Activated naive CD8-positive, alpha-beta T cell treated with anti-CD3 and anti-CD28 coated beads, Interleukin-2, amount 50 U/mL, for 24 hours (primary cell): ENCODE measurements at regions not wholly inside any gene's neighbourhood (a gene's known extent, or its start where the extent isn't known, plus 50 kb on each side); places are given as distances from the start of the nearest gene placed in this dataset.

ENCODE experiments used
- ATAC-seq: fragments of 150-1000 bp; cut with Tn5 transposase; one replicate; pipeline ENCODE4 v1.10.0; 2021
- DNase-seq: peaks from one replicate; pipeline ENCODE4 v3.0.0; 2021
- H3K27ac Mint-ChIP-seq: one replicate; pipeline ENCODE4 v1.8.0; 2021; ENCODE audit warnings: mild to moderate bottlenecking, mixed read lengths
- H3K27me3 Mint-ChIP-seq: one replicate; pipeline ENCODE4 v1.8.0; 2021; ENCODE audit warnings: mixed read lengths
- H3K36me3 Mint-ChIP-seq: one replicate; pipeline ENCODE4 v1.8.0; 2021; ENCODE audit warnings: low read depth, mixed read lengths
- H3K4me1 Mint-ChIP-seq: one replicate; pipeline ENCODE4 v1.8.0; 2021; ENCODE audit warnings: mixed read lengths
- H3K4me3 Mint-ChIP-seq: one replicate; pipeline ENCODE4 v1.8.0; 2021; ENCODE audit warnings: mild to moderate bottlenecking, moderate library complexity, mixed read lengths
- H3K9me3 Mint-ChIP-seq: one replicate; pipeline ENCODE4 v1.8.0; 2021; ENCODE audit warnings: mixed read lengths

DNA sequence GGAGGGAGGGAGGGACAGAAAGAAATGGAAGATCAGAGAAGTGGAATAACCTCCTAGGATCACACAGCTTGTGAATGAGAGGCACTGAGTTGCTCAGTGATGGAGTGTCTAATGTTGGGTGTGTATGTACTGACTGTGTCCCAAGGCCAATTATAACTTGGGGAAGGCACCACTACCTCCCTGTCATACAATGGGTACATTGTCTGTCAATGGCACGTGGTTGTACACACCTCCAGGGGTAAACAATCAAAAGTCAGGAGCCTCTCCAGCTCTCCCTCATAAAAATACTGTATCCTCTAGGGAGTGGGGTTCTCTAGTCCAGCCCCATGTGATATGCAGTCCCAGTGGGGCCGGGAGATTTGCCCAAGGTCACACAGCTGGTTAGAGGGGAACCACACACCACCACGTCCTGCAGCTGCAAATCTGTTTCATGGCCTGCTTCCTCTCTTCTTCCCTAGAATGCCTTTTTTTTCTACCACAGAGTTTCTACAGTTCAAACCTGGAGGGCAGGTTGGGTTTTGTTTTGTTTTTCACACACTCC, 112.5 kb downstream of the SNX5 start:
- Mint-ChIP-seq H3K9me3 (no peaks in the 10 kb centered on the region), H3K36me3 (no peaks in the 10 kb centered on the region), H3K4me1 (peaks cover 35% of the 10 kb centered on the region), H3K27me3 (peaks cover 7% of the 10 kb centered on the region), H3K27ac (no peak overlapping the region), H3K4me3 (no peak overlapping the region)
- ATAC-seq = peak; percentile 25
- DNase-seq = no peak

GRCh38 chr20:17854307-17854903, 114.2 kb downstream of the SNX5 start:
- peaks cover 20% of the 10 kb centered on the region for H3K4me1 Mint-ChIP-seq
- H3K9me3 Mint-ChIP-seq = no peaks in the 10 kb centered on the region
- H3K4me3 Mint-ChIP-seq = no peak overlapping the region
- ATAC-seq (no peak), DNase-seq (no peak)
- H3K27ac Mint-ChIP-seq = no peak overlapping the region
- H3K27me3 Mint-ChIP-seq = peaks cover 2% of the 10 kb centered on the region
- H3K36me3 Mint-ChIP-seq = no peaks in the 10 kb centered on the region

DNA sequence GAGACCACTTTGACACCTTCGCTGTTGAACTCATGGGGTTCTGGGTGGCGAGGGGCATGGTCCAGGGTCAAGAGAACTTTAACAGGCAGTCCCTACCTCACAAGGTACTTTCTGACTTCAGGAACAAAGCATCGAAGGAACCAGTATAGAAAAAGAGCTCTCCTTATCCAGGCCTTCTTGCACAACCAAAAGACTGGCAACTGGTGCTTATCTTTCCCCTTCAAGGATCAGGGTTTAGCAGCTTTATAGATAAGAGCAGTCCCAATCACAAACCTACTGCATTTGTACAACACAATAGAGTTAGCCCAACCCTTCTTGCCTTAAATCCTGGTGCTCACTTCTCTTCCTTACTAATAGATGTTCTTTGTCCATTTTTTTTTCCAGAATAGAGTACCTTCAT, 116.3 kb downstream of the SNX5 start:
- H3K27me3 Mint-ChIP-seq = peaks cover 2% of the 10 kb centered on the region
- H3K27ac Mint-ChIP-seq = no peak overlapping the region
- no peak for DNase-seq
- no peak for ATAC-seq
- no peaks in the 10 kb centered on the region for H3K36me3 Mint-ChIP-seq
- peaks cover 12% of the 10 kb centered on the region for H3K4me1 Mint-ChIP-seq
- no peaks in the 10 kb centered on the region for H3K9me3 Mint-ChIP-seq
- H3K4me3 Mint-ChIP-seq = no peak overlapping the region

- ATAC-seq (no peak), DNase-seq (no peak)
- Mint-ChIP-seq H3K4me1 (peaks cover 15% of the 10 kb centered on the region), H3K27ac (no peak overlapping the region), H3K4me3 (no peak overlapping the region), H3K27me3 (peaks cover 2% of the 10 kb centered on the region), H3K36me3 (no peaks in the 10 kb centered on the region), H3K9me3 (no peaks in the 10 kb centered on the region)
These were observed 117.9 kb downstream of the SNX5 start for GRCh38 chr20:17850684-17851026.

DNA sequence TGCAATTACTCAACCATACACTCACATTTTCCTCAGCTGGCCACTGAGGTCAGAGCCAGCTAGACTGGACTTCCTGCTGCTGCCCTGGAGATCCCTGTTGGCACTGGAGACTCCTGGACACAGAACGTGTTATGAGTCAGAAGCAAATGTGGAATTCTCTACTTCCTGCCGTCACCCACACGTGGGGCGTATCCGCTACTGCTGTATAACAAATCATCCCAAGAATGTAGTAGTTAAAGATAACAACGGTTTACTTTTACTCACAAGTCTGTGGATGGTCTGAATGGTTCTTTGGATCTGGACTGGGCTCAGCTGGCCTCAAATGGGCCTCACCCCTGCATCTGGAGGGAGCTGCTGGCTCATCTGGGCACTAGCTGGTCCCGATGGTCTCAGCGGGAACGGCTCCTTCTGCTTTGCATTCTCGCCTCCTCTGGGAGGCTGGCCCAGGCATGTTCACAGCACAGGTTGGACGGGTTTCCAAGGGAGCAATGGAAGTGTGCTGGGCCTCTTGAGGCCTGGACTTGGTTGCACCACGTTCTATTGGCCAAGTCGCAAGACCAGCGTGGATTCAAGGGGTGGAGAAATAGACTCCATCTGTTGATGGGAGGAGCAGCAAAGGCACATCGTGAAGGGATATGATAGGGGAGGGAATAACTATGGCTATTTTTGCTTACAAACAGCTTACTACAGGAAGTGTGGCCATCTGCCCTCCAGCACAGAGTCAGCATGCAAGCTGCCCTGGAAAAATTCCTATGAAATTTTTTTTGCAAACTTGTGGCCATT, 118.5 kb downstream of the SNX5 start:
- Mint-ChIP-seq H3K4me1 (peaks cover 16% of the 10 kb centered on the region), H3K27me3 (peaks cover 2% of the 10 kb centered on the region), H3K27ac (no peak overlapping the region), H3K9me3 (no peaks in the 10 kb centered on the region), H3K4me3 (no peak overlapping the region), H3K36me3 (no peaks in the 10 kb centered on the region)
- no peak for ATAC-seq
- no peak for DNase-seq

GRCh38 chr20:17849138-17849900, 119.3 kb downstream of the SNX5 start:
- Mint-ChIP-seq H3K4me3 (no peak overlapping the region), H3K9me3 (no peaks in the 10 kb centered on the region), H3K36me3 (no peaks in the 10 kb centered on the region), H3K27me3 (peaks cover 1% of the 10 kb centered on the region), H3K27ac (no peak overlapping the region), H3K4me1 (peaks cover 22% of the 10 kb centered on the region)
- ATAC-seq (no peak), DNase-seq (no peak)

- Mint-ChIP-seq H3K27ac (no peak overlapping the region), H3K4me1 (peaks cover 30% of the 10 kb centered on the region), H3K36me3 (no peaks in the 10 kb centered on the region), H3K27me3 (no peaks in the 10 kb centered on the region), H3K4me3 (no peak overlapping the region), H3K9me3 (no peaks in the 10 kb centered on the region)
- ATAC-seq = no peak
- DNase-seq = no peak
These were observed 120.1 kb downstream of the SNX5 start for GRCh38 chr20:17848249-17849048.

GRCh38 chr20:17845701-17846475, 122.7 kb downstream of the SNX5 start:
- H3K36me3 Mint-ChIP-seq = no peaks in the 10 kb centered on the region
- H3K27ac Mint-ChIP-seq = no peak overlapping the region
- ATAC-seq (no peak), DNase-seq (no peak)
- H3K4me3 Mint-ChIP-seq = no peak overlapping the region
- peaks cover 36% of the 10 kb centered on the region for H3K4me1 Mint-ChIP-seq
- H3K27me3 Mint-ChIP-seq = no peaks in the 10 kb centered on the region
- H3K9me3 Mint-ChIP-seq = no peaks in the 10 kb centered on the region

DNA sequence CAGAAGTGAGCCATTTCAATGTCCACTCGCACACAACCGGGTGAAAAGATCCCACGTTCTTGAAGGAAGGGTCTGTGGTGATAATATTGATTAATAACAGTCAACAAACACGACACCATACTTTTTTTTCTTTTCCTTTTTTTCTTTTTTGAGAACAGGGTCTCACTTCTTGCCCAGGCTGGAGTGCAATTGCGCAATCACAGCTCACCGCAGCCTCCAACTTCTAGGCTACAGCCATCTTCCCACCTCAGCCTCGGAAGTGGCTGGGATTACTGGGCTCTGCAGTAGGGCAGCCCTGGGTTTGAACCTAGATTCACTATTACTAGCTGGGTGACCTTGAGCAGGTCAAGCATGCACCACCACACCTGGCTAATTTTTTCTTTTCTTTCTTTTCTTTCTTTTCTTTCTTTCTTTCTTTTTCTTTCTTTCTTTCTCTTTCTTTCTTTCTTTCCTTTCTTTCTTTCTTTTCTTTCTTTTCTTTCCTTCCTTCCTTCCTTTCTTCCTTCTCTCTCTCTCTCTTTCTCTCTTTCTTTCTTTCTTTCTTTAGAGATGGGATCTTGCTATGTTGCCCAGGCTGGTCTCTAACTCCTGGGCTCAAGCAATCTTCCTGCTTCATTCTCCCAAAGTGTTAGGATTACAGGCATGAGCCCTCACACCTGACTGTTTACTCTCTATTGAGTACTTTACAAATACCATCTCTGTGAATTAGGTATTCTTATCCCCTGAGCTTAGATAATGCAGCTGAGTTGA, 123.9 kb downstream of the SNX5 start:
- H3K27ac Mint-ChIP-seq = no peak overlapping the region
- no peak for DNase-seq

GRCh38 chr20:17844133-17844429, 124.5 kb downstream of the SNX5 start:
- Mint-ChIP-seq H3K4me3 (no peak overlapping the region), H3K36me3 (no peaks in the 10 kb centered on the region), H3K9me3 (no peaks in the 10 kb centered on the region), H3K27ac (no peak overlapping the region), H3K4me1 (peaks cover 36% of the 10 kb centered on the region), H3K27me3 (no peaks in the 10 kb centered on the region)
- DNase-seq (no peak), ATAC-seq (no peak)

More for the DNA sequence above, 123.9 kb downstream of the SNX5 start:
- Mint-ChIP-seq H3K27me3 (no peaks in the 10 kb centered on the region), H3K4me3 (no peak overlapping the region), H3K4me1 (peaks cover 36% of the 10 kb centered on the region), H3K36me3 (no peaks in the 10 kb centered on the region), H3K9me3 (no peaks in the 10 kb centered on the region)
- no peak for ATAC-seq

- DNase-seq = peak; percentile 14
- no peaks in the 10 kb centered on the region for H3K36me3 Mint-ChIP-seq
- no peak overlapping the region for H3K4me3 Mint-ChIP-seq
- H3K4me1 Mint-ChIP-seq = peaks cover 36% of the 10 kb centered on the region
- ATAC-seq = peak; percentile 63
- H3K9me3 Mint-ChIP-seq = no peaks in the 10 kb centered on the region
- H3K27ac Mint-ChIP-seq = no peak overlapping the region
- no peaks in the 10 kb centered on the region for H3K27me3 Mint-ChIP-seq
These were observed 125.1 kb downstream of the SNX5 start for GRCh38 chr20:17843246-17844132.

DNA sequence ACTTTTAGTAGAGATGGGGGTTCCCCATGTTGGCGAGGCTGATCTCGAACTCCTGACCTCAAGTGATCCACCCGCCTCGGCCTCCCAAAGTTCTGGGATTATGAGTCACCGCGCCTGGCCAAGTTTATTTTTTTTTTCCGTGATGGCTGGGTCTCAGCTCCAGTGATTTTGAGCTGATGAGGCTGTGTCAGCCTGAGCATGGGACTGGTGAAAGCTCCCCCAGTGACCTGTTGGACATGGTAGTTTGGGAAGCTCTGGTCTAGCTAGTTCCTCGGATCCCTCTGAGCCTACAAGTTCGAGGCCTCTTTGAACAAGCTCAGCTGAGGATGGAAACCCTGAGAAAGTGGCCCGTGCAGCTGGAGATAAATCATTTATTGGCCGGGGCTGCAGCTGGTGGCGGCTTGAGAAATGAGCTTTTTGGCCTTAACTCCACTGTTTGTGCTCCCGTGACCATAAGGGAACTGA, 126.8 kb downstream of the SNX5 start:
- Mint-ChIP-seq H3K27ac (no peak overlapping the region), H3K4me1 (peaks cover 31% of the 10 kb centered on the region), H3K4me3 (no peak overlapping the region), H3K27me3 (no peaks in the 10 kb centered on the region), H3K9me3 (no peaks in the 10 kb centered on the region), H3K36me3 (no peaks in the 10 kb centered on the region)
- DNase-seq (no peak), ATAC-seq (no peak)
